Activated CD4-positive, alpha-beta T cell treated with anti-CD3 and anti-CD28 coated beads, Interleukin-2, amount 50 U/mL, for 24 hours (primary cell): ENCODE measurements at regions not wholly inside any gene's neighbourhood (a gene's known extent, or its start where the extent isn't known, plus 50 kb on each side); places are given as distances from the start of the nearest gene placed in this dataset.

Source experiments
- DNase-seq, 2 donors: peaks; one replicate each; pipeline ENCODE4 v3.0.0-alpha.2; 2020; ENCODE audit warnings: low read depth in 1 of 2, low spot score in 1 of 2

DNA sequence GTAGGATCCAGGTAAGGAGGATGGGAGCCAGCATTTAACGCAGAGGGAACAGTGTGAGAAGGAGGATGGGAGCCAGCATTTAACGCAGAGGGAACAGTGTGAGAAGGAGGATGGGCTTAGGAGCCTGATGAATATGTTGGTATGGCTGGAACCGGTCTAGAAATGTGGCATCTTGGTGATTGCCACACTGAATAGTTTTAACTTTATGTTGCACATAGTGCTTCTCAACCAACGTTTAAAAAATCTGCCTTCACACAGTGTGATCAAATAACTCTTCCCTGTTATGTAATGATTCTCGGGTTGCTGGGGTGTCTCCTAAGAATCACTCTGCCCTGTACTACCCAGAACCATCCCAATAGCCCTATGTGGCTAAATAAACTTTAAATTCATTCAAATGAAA lies 146.9 kb upstream of the DUSP10 start:
- no peak for DNase-seq

DNA sequence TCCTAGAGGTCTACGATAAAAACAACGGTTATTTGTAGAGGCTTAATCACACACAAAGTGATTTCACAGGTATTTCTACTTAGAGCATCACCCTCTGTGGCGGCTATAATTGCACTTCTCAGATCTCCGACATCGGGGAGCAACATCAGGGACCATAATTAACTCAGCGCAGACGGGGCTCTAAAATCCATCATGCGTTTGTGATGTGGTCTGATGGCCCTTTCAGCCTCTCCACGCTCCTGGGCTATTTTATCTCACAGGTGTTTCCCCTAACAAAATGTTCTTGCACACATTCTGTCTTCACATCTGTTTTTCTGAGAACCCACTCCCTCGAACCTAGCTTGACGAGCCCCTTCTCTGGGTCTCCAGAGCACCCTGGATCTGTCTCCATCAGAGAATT lies 146.3 kb upstream of the DUSP10 start:
- DNase-seq, result no peak

DNA sequence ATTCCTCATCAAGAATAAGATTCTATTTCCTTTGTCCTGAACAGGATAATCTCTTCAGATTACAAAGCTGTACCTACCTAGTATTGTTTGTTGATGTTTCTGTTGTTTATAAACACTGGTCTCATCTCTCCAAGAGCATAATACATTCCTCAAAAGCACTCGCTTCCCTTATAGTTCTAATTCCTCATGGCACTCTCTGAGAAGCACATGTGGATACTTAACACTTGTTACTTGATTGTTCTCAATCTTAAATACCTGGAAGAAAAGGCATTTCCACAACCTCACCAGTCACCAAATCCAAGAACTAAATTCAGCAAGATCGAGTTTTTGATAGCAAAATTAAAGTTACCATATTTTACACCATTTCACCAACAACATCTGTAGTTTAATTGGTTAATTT lies 145.9 kb upstream of the DUSP10 start:
- no peak for DNase-seq

DNA sequence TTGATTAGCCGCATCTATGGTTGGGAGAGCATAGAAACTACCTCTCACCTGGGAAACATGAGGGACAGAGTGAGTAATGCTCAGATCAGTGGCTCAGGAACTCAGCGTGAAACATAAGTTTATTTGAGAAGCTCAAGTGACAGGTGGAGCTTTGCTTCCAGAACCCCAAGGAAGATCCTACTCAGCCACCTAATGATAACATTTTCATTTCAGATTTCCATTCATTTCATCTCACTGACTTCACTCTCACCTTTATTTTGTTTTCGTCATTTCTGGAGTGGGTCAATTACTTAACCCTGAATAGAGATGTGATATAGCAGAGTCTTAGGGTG lies 145.5 kb upstream of the DUSP10 start:
- DNase-seq, result no peak

DNA sequence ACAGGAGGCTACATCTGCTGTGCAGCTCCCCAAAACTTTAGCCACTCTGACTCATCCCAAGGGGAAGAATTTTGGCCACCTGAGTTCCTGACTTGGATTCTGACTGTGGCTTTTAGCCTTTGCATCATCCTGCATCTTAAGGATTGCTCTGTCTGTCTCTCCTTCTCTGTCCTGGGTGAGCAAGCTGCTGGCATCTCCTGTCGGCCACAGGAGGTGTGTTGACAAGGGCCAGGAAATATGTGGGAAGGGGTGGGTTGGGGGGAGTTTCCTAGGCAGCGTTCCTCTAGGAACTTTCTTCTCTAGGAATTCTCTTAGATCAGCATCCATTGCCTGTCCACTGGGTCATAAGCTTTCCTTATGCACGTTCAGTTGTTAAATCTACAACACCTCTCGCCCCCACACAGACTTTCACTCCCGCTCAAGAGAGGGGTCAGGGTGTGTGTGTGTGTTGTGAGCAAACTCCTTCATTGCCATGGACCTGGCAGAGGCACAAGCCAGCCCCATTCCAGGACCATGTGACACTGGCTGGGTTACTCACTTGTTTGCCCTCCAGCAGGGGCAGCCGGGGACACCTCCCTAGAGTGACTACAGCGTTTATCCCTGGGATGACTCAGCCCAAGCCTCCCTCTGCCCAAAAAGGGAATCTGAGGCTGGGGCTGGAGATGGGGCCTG lies 145.0 kb upstream of the DUSP10 start:
- DNase-seq, result no peak

DNA sequence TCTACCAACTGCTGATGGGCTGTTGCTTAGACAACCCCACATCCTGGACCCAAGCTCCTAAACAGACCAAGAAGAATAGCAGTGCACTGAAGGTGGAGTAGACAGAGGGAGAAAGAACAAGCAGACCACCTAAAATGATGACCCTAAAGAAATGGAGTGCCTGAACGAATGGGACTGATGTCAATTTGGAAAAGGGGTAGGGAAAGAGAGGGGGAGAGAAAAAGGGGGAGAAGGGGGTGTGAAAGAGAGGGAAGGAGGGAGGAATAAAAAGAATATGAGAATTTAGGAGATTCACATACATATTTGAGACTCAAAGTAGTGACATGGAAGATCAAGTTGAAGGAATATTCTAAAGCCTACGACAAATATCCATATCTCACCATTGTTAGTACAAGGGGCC lies 144.4 kb upstream of the DUSP10 start:
- DNase-seq, result no peak

DNA sequence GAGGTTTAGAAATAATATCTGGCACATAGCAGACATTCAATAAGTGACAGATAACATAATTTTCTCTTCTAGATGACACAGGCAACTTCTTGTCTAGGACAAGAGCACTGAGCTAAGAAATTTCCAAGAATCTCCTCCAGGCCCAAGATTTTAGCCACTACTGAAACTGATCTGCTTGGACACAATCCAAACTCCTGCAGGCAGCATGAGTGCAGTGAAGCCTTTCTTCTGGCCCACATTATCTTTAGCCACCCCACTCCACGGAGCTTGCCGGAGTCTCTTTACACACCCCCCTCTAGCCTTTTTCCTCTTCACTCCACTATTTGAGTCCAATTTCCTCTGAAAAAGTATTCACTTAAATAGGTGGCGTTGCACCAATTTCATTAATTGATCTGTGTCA lies 142.9 kb upstream of the DUSP10 start:
- no peak for DNase-seq

DNA sequence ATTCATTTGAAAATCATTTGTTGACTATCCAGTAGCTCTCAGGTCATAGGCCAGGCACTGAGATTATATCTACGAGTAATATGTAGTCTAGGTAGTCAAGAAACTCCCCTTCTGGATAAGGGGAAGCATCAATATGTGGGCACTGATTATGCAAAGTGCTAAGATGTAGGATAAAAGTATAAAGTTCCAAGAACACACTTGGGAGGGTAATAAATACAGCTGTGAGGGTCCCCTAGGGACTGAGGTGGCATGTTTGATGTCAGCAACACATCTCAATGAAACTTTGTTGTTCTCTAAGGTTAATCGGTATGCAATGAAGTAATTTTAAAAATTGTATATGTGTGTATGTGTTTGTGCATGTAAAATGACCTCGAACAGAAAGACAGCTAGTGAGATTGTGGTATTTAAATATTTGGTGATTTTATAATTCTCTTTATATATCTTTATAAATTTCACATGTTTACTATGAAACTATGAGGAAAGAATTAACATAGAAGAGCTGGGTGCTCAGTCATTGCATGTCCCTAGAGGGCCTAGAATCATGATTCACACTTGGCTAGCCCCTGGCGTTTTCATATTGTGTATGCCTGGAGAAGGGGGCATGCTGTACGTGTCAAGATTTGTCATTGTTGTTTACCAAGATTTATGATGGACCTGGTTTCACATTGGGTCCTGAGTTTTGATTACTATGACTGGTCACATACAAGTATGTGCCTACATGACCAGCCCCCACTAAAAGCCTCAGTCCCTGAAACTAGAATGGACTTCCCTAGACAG lies 140.1 kb upstream of the DUSP10 start:
- DNase-seq, result no peak

DNA sequence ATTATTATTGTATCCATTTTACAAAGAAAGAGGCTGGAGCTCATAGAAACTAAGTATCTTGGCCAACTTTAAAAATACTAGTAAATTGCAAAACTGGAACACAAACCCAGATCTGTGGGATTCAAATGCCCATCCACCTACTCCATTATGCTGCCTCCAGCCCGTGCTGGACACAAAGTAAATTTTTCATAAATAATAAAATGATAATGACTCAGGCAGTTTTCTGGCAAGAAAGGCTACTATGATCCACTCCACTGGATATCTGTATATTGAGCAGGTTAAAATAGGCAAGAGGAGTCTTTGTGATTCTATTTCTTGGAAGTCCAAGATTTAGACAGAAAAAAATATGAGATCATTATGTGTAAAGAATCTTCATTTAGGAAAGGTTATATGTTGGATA lies 138.3 kb upstream of the DUSP10 start:
- DNase-seq, result no peak

DNA sequence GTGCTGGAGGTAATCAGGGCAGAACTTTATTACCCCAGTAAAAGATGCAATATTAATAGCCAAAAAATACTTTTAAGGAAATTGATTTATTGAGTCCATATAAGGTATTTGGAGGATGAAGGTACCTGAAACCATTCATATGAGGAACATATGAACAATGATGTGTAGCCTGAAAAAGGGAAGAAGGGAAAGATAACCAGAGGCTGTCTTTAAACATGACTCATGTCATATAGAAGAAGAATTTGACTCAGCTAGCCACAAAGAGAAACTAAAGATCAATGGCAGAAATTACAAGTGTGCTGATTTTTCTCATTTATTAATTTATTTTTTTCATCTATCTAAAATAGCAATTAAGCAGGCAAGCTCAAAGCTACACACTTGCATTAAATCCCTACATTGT lies 136.2 kb upstream of the DUSP10 start:
- DNase-seq, result no peak

DNA sequence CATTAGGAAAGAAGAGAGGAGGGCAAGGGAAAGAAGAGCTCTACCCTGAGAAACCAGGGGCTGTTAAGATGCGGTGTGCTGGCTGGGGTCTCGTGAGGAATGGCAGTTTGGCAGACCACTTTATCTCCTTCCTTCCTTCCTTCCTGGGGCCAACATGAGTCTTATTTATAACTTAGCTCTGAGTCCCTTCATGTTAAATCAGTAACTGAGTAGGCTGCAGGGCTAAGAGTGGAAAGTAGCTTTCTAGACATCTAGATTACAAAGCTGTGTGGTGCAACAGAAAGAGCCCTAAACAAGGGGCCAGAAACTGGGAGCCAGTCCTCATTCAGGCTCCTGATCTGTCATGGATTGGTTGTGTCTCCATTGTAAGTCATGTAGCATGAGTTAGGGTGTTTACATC lies 135.4 kb upstream of the DUSP10 start:
- no peak for DNase-seq

DNA sequence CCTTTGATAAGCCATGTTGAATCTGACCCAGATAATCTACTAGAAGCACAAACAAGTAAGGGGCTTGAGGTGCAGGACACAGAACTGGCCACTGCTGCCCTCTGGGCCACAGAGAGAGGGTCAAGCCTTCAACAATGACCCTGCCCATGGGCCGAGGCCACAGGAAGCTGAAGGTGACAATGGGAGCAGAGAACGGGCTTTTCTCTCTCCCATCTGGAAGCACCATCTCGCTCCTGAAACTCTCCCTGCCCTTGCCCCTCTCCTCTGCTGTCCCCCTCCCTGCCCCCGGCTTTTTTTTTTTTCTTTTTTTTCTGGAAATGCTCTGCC lies 133.1 kb upstream of the DUSP10 start:
- DNase-seq, result no peak

DNA sequence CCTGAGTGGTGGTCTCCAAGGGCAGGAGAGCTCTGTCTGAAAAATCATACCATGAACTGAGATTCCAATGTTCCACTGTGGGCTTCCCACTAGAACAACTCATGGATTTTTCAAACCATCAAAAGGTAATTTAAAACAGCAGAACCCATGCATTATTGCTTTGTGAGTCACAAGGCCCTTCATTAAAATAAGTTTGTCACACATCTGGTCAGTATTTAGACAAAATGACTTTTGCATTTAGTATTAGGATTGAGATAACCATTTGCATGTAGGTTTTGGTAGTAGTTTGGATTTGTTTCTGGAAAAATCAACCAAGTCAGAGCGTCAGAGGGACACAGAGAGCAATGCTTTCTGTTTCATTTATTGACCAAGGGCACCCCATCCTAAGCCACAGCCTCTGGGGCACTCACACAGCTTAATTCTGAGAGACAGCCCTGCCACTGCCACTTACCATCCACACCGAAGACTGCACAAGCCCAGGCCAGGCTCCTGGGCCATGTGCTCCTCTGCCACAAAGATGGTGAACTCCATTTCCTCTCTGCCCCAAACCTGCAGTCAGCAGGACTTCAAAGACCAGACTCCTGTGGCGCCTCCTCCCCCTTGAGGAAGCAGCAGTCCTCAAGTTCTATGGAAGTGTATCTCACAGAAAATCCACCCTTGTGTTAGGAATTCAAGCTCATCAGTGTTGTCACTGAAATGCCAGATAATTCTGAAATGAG lies 132.6 kb upstream of the DUSP10 start:
- DNase-seq, result no peak

DNA sequence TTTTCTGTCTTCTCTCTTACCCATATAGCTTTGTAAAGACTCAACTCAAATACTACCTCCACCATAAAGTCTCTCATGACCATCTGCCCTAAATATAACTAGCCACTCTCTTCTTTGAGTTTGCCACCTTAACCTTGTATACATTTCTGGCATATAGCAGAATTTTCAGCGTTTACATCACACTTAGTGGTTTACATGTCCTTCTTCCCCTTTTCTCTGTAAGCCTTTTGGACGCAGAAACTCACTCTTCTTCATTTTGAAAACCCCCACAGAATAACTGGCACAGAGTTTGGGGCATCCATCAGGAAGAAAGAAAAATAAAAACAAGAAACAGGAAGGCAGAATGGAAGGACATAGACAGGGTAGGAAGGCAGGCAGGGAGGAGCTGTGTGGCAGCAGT lies 131.8 kb upstream of the DUSP10 start:
- DNase-seq, result no peak

DNA sequence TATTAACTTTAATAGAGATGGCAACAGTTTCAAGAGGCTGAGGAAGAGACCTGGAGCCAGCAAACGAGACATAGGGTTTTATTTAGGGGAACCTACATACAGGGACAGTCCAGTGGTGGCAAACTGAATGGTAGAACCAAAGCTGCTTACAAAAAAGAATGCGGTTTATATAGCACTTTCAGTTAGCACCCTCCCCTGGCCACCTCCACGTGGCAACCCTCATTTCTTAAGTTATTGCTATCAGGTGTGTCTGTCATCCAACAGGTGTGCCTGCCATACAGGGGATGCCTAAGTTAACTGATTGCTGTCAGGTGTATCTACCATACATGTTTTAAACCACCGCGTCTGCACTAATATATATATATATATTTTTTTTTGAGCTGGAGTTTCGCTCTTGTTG lies 129.2 kb upstream of the DUSP10 start:
- DNase-seq, result no peak

DNA sequence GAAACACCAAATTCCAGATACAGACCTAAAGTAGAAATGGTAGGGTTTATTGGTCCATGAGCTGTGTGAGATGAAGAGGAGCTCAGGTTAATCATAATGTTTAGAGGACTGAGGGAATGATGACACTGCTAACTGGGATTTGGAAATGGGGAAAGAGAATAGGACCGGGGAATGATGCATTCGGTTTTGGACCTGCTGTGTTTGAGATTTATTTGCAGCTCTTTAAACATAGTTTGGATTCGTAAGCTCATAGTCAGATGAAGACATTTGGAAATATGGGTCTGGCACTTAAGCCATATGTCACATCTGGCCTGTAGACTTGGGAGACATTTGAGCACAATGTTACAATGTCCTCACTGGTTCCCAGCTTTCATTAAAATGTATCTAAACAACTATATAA lies 127.9 kb upstream of the DUSP10 start:
- DNase-seq, result no peak

DNA sequence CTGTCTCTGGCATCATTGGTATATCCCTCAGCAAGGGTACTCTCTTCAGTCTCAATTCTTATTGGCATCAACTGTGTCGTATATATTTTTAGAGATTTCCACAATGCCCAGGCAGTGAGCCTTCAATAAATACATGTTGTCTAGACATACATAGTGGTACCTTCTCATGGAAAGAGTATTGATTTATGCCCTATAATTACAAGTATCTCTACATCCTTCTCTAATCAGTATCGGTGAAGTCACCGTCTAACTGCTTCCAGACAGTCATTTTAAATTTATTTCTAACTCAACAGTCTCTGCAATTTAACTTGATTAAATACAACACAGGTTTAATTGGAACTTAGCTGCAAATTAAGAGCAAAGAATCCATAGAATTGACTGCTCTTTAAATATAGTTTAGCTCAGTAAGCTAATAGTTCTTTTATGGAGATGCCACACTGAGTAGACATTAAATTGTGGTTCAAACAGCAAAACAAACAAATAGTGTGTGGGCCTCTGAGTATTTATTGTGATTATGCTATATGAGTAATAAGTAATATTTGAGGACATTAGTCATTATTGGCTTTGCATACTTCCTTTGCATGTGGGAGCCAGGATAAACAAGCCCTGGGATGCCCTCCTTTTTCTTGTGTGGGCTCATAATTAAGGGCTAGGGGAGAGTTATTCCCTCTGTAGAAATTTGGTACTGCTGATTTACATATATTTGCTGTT lies 126.9 kb upstream of the DUSP10 start:
- DNase-seq, result no peak

DNA sequence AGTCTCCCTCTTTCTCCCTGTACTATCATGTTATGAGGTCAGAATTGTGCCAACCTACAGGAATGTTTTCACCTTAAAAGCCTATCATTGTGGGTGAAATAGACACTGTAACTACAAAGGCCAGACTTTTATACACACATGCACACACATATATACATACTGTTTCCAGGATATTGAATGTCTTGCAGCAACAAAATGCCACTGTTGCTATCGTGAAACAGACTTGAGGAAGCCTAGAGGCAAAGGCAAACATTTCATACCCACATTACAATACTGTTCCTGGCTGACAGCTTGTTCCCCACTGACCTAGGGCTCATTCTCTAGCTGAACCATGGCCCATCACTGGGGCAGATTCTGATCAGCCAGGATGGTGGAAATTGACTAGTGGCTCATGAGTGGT lies 125.1 kb upstream of the DUSP10 start:
- DNase-seq, result no peak

DNA sequence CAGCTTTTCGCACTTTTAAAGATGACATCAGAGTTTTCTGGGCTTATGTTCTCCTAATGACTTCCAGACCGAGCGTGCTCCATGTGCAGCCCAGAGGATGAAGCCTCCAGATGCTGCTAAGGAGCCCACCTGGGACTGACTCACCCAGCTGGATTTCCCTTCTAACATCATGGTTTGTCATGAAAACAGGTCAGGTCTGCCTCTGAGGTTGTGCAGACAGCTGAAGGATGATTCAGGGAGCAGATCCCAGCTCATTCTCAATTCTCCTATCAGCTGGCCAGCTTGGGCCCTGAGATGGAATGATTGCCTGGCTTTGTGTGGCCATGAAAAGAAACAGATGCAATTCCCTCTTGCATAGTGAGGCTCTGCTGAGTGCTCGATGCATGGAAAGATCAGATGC lies 123.9 kb upstream of the DUSP10 start:
- DNase-seq, result no peak

DNA sequence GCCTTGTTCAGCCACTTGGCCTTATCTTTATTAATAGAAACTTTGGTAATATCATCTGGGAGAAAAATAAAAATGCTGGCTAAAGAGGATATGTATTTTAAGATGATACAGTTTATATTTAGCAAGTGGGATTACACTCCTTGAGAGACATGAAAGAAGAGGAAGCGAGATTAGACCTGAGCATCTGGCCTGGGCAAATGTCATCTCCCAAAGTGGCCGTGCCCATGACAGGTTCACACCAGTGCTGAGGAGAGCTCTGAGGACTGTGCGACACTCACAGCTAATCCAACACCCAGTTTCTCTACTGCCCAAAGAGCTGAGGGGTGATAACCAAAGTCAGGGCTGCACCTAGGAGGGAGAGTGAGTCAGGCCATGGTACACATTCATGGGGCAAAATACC lies 121.7 kb upstream of the DUSP10 start:
- DNase-seq, result no peak

DNA sequence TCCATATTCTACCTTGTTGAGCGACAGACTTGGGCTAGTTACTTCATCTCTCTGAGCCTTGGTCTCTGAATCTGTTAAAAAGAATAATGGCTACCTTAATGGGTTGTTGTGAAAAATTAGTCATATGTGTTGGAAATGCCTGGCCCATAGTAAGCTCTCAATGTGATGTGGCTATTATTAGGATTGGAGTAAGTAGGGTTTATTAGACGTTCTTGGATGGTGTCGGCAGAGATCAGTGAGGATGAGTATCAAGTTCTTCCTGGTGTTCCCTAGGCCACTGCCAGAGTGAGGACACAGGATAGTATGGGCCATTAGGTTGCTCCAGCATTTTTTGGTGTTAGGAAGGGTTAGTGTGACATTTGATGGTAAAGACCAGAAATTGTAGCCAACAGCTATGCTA lies 121.1 kb upstream of the DUSP10 start:
- no peak for DNase-seq
